HEK293 (cell line): ENCODE measurements at regions not wholly inside any gene's neighbourhood (a gene's known extent, or its start where the extent isn't known, plus 50 kb on each side); places are given as distances from the start of the nearest gene placed in this dataset.
A peak's percentile ranks its signal among the peaks of the same experiment; 100 is the strongest.

Experiments
- IKZF3 ChIP-seq: fragments of 450-650 bp; IDR thresholded peaks from 2 replicates; pipeline ENCODE4 v1.5.0; 2018; ENCODE audit warnings: missing biosample characterization, mild to moderate bottlenecking, missing genetic modification characterization, moderate library complexity
- KLF1 ChIP-seq: fragments of 450-650 bp; formaldehyde crosslinking; IDR thresholded peaks from 2 replicates; pipeline ENCODE4 v1.5.1; 2016; ENCODE audit warnings: missing biosample characterization, missing genetic modification characterization
- KLF7 ChIP-seq: fragments of 450-650 bp; formaldehyde crosslinking; IDR thresholded peaks from 2 replicates; pipeline ENCODE4 v1.5.1; 2016; ENCODE audit warnings: missing biosample characterization, missing genetic modification characterization, borderline replicate concordance
- MEIS1 ChIP-seq: sonication (generic); formaldehyde crosslinking; IDR thresholded peaks from 2 replicates; pipeline ENCODE4 v1.8.1; 2022; ENCODE audit warnings: missing genetic modification reagents, mild to moderate bottlenecking, borderline replicate concordance
- MYNN ChIP-seq: fragments of 450-650 bp; formaldehyde crosslinking; IDR thresholded peaks from 2 replicates; pipeline ENCODE4 v1.5.1; 2016; ENCODE audit warnings: missing biosample characterization, missing genetic modification characterization, borderline replicate concordance
- ZFP3 ChIP-seq: fragments of 450-650 bp; formaldehyde crosslinking; IDR thresholded peaks from 2 replicates; pipeline ENCODE4 v1.5.1; 2016; ENCODE audit warnings: low read depth, missing biosample characterization, missing genetic modification characterization
- ZNF10 ChIP-seq: fragments of 450-650 bp; formaldehyde crosslinking; IDR thresholded peaks from 2 replicates; pipeline ENCODE4 v1.5.1; 2017; ENCODE audit warnings: missing biosample characterization, missing genetic modification characterization
- ZNF138 ChIP-seq: fragments of 450-650 bp; formaldehyde crosslinking; IDR thresholded peaks from 2 replicates; pipeline ENCODE4 v1.5.1; 2016; ENCODE audit warnings: missing biosample characterization, missing genetic modification characterization, borderline replicate concordance
- ZNF169 ChIP-seq: fragments of 450-650 bp; formaldehyde crosslinking; IDR thresholded peaks from 2 replicates; pipeline ENCODE4 v1.5.1; 2016; ENCODE audit warnings: missing biosample characterization, missing genetic modification characterization
- ZNF23 ChIP-seq: fragments of 450-650 bp; formaldehyde crosslinking; IDR thresholded peaks from 2 replicates; pipeline ENCODE4 v1.5.1; 2016; ENCODE audit warnings: missing biosample characterization, missing genetic modification characterization, borderline replicate concordance
- ZNF302 ChIP-seq: fragments of 450-650 bp; formaldehyde crosslinking; IDR thresholded peaks from 2 replicates; pipeline ENCODE4 v1.5.1; 2016; ENCODE audit warnings: missing biosample characterization, missing genetic modification characterization, low read depth
- ZNF335 ChIP-seq: fragments of 450-650 bp; formaldehyde crosslinking; conservative IDR thresholded peaks from 2 replicates; pipeline ENCODE4 v1.5.1; 2016; ENCODE audit warnings: missing biosample characterization, missing genetic modification characterization
- ZNF423 ChIP-seq: fragments of 450-650 bp; formaldehyde crosslinking; IDR thresholded peaks from 2 replicates; pipeline ENCODE4 v1.5.1; 2016; ENCODE audit warnings: missing biosample characterization, missing genetic modification characterization
- ZNF433 ChIP-seq: fragments of 450-650 bp; formaldehyde crosslinking; IDR thresholded peaks from 2 replicates; pipeline ENCODE4 v1.5.1; 2016; ENCODE audit warnings: missing biosample characterization, missing genetic modification characterization, low read depth
- ZNF514 ChIP-seq: fragments of 450-650 bp; formaldehyde crosslinking; IDR thresholded peaks from 2 replicates; pipeline ENCODE4 v1.5.1; 2016; ENCODE audit warnings: missing biosample characterization, missing genetic modification characterization
- ZNF560 ChIP-seq: fragments of 450-650 bp; formaldehyde crosslinking; IDR thresholded peaks from 2 replicates; pipeline ENCODE4 v1.5.1; 2017; ENCODE audit warnings: missing biosample characterization, missing genetic modification characterization, borderline replicate concordance
- ZNF610 ChIP-seq: fragments of 450-650 bp; formaldehyde crosslinking; IDR thresholded peaks from 2 replicates; pipeline ENCODE4 v1.5.1; 2016; ENCODE audit warnings: missing biosample characterization, missing genetic modification characterization, borderline replicate concordance
- ZNF626 ChIP-seq: fragments of 450-650 bp; sonication (Bioruptor Pico); formaldehyde crosslinking; IDR thresholded peaks from 2 replicates; pipeline ENCODE4 v1.5.1; 2018; ENCODE audit warnings: missing biosample characterization, missing genetic modification characterization, inconsistent platforms
- ZNF660 ChIP-seq: fragments of 450-650 bp; IDR thresholded peaks from 2 replicates; pipeline ENCODE4 v1.5.1; 2018; ENCODE audit warnings: missing biosample characterization, mild to moderate bottlenecking, missing genetic modification characterization
- ZNF701 ChIP-seq: fragments of 450-650 bp; formaldehyde crosslinking; IDR thresholded peaks from 2 replicates; pipeline ENCODE4 v1.5.1; 2016; ENCODE audit warnings: missing biosample characterization, missing genetic modification characterization
- ZSCAN16 ChIP-seq: fragments of 450-650 bp; formaldehyde crosslinking; IDR thresholded peaks from 2 replicates; pipeline ENCODE4 v1.5.1; 2016; ENCODE audit warnings: missing biosample characterization, missing genetic modification characterization
- TF ChIP-seq, protein P1 (sequence below): fragments of 450-650 bp; formaldehyde crosslinking; conservative IDR thresholded peaks from 2 replicates; pipeline ENCODE4 v1.5.1; 2016; ENCODE audit warnings: low read depth, missing biosample characterization, missing genetic modification characterization
- TF ChIP-seq, protein P2 (sequence below): IDR thresholded peaks from 2 replicates; pipeline ENCODE4 v1.6.1; 2011; ENCODE audit warnings: mild to moderate bottlenecking, low read depth, low read length, borderline replicate concordance
- TF ChIP-seq, protein P3 (sequence below): fragments of 450-650 bp; formaldehyde crosslinking; IDR thresholded peaks from 2 replicates; pipeline ENCODE4 v1.5.1; 2016; ENCODE audit warnings: missing biosample characterization, missing genetic modification characterization
- TF ChIP-seq, protein P4 (sequence below): fragments of 450-650 bp; formaldehyde crosslinking; IDR thresholded peaks from 2 replicates; pipeline ENCODE4 v1.5.0; 2017; ENCODE audit warnings: missing biosample characterization, missing genetic modification characterization, borderline replicate concordance
- TF ChIP-seq, protein P5 (sequence below): fragments of 450-650 bp; formaldehyde crosslinking; IDR thresholded peaks from 2 replicates; pipeline ENCODE4 v1.5.1; 2016; ENCODE audit warnings: missing biosample characterization, missing genetic modification characterization
- TF ChIP-seq, protein P6 (sequence below): fragments of 450-650 bp; formaldehyde crosslinking; IDR thresholded peaks from 2 replicates; pipeline ENCODE4 v1.5.1; 2016; ENCODE audit warnings: missing biosample characterization, missing genetic modification characterization

DNA sequence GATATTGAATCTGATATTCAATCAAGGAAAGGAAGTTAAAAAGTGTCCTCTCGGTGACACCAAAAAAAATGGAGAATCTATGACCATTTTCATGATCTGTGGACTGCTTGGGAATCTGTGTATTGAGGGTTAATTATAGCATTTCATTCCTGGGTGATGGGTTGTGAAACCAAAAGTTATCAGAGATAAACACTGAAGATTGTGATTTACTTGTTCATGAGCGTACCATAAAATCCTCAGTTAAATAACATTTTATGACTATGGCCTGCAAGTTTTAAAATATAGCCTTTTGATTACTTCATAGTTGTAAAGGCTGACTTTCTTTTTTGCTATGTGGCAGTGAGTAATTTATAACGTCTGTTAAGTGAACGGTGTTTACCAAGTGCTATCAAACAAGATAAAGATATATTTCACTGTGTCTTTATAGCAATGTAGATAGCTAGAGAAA lies 267.9 kb upstream of the SEMA6A start (continued):
- TF ChIP-seq, protein P1, sequence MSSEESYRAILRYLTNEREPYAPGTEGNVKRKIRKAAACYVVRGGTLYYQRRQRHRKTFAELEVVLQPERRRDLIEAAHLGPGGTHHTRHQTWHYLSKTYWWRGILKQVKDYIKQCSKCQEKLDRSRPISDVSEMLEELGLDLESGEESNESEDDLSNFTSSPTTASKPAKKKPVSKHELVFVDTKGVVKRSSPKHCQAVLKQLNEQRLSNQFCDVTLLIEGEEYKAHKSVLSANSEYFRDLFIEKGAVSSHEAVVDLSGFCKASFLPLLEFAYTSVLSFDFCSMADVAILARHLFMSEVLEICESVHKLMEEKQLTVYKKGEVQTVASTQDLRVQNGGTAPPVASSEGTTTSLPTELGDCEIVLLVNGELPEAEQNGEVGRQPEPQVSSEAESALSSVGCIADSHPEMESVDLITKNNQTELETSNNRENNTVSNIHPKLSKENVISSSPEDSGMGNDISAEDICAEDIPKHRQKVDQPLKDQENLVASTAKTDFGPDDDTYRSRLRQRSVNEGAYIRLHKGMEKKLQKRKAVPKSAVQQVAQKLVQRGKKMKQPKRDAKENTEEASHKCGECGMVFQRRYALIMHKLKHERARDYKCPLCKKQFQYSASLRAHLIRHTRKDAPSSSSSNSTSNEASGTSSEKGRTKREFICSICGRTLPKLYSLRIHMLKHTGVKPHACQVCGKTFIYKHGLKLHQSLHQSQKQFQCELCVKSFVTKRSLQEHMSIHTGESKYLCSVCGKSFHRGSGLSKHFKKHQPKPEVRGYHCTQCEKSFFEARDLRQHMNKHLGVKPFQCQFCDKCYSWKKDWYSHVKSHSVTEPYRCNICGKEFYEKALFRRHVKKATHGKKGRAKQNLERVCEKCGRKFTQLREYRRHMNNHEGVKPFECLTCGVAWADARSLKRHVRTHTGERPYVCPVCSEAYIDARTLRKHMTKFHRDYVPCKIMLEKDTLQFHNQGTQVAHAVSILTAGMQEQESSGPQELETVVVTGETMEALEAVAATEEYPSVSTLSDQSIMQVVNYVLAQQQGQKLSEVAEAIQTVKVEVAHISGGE (tag by site-specific recombination): no peak
- TF ChIP-seq ZNF138 (tag by site-specific recombination) (no peak), ZNF23 (tag by site-specific recombination) (no peak), ZFP3 (tag by site-specific recombination) (no peak), ZNF701 (no peak), ZNF560 (tag by site-specific recombination) (no peak), ZNF302 (tag by site-specific recombination) (no peak), ZNF335 (peak; percentile 43; the same call in 1 of the 2 replicates), IKZF3 (tag by site-specific recombination) (peak; percentile 47; the same call in 1 of the 2 replicates), ZSCAN16 (tag by site-specific recombination) (no peak), ZNF514 (tag by site-specific recombination) (no peak), MYNN (tag by site-specific recombination) (no peak), ZNF423 (tag by site-specific recombination) (peak; percentile 13; the same call in 1 of the 2 replicates), KLF7 (tag by site-specific recombination) (no peak), ZNF610 (peak; percentile 23; the same call in 1 of the 2 replicates), ZNF10 (tag by site-specific recombination) (no peak), ZNF433 (tag by site-specific recombination) (no peak), MEIS1 (CRISPR knock-in tag) (no peak), ZNF626 (tag by site-specific recombination) (no peak), KLF1 (tag by site-specific recombination) (no peak), ZNF169 (no peak), ZNF660 (no peak)
- TF ChIP-seq, protein P2, sequence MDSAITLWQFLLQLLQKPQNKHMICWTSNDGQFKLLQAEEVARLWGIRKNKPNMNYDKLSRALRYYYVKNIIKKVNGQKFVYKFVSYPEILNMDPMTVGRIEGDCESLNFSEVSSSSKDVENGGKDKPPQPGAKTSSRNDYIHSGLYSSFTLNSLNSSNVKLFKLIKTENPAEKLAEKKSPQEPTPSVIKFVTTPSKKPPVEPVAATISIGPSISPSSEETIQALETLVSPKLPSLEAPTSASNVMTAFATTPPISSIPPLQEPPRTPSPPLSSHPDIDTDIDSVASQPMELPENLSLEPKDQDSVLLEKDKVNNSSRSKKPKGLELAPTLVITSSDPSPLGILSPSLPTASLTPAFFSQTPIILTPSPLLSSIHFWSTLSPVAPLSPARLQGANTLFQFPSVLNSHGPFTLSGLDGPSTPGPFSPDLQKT: no peak
- TF ChIP-seq, protein P3, sequence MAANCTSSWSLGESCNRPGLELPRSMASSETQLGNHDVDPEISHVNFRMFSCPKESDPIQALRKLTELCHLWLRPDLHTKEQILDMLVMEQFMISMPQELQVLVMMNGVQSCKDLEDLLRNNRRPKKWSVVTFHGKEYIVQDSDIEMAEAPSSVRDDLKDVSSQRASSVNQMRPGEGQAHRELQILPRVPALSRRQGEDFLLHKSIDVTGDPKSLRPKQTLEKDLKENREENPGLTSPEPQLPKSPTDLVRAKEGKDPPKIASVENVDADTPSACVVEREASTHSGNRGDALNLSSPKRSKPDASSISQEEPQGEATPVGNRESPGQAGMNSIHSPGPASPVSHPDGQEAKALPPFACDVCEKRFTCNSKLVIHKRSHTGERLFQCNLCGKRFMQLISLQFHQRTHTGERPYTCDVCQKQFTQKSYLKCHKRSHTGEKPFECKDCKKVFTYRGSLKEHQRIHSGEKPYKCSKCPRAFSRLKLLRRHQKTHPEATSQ (tag by site-specific recombination): no peak
- TF ChIP-seq, protein P4, sequence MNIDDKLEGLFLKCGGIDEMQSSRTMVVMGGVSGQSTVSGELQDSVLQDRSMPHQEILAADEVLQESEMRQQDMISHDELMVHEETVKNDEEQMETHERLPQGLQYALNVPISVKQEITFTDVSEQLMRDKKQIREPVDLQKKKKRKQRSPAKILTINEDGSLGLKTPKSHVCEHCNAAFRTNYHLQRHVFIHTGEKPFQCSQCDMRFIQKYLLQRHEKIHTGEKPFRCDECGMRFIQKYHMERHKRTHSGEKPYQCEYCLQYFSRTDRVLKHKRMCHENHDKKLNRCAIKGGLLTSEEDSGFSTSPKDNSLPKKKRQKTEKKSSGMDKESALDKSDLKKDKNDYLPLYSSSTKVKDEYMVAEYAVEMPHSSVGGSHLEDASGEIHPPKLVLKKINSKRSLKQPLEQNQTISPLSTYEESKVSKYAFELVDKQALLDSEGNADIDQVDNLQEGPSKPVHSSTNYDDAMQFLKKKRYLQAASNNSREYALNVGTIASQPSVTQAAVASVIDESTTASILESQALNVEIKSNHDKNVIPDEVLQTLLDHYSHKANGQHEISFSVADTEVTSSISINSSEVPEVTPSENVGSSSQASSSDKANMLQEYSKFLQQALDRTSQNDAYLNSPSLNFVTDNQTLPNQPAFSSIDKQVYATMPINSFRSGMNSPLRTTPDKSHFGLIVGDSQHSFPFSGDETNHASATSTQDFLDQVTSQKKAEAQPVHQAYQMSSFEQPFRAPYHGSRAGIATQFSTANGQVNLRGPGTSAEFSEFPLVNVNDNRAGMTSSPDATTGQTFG (tag by site-specific recombination): no peak
- TF ChIP-seq, protein P5, sequence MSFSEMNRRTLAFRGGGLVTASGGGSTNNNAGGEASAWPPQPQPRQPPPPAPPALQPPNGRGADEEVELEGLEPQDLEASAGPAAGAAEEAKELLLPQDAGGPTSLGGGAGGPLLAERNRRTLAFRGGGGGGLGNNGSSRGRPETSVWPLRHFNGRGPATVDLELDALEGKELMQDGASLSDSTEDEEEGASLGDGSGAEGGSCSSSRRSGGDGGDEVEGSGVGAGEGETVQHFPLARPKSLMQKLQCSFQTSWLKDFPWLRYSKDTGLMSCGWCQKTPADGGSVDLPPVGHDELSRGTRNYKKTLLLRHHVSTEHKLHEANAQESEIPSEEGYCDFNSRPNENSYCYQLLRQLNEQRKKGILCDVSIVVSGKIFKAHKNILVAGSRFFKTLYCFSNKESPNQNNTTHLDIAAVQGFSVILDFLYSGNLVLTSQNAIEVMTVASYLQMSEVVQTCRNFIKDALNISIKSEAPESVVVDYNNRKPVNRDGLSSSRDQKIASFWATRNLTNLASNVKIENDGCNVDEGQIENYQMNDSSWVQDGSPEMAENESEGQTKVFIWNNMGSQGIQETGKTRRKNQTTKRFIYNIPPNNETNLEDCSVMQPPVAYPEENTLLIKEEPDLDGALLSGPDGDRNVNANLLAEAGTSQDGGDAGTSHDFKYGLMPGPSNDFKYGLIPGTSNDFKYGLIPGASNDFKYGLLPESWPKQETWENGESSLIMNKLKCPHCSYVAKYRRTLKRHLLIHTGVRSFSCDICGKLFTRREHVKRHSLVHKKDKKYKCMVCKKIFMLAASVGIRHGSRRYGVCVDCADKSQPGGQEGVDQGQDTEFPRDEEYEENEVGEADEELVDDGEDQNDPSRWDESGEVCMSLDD (tag by site-specific recombination): no peak
- TF ChIP-seq, protein P6, sequence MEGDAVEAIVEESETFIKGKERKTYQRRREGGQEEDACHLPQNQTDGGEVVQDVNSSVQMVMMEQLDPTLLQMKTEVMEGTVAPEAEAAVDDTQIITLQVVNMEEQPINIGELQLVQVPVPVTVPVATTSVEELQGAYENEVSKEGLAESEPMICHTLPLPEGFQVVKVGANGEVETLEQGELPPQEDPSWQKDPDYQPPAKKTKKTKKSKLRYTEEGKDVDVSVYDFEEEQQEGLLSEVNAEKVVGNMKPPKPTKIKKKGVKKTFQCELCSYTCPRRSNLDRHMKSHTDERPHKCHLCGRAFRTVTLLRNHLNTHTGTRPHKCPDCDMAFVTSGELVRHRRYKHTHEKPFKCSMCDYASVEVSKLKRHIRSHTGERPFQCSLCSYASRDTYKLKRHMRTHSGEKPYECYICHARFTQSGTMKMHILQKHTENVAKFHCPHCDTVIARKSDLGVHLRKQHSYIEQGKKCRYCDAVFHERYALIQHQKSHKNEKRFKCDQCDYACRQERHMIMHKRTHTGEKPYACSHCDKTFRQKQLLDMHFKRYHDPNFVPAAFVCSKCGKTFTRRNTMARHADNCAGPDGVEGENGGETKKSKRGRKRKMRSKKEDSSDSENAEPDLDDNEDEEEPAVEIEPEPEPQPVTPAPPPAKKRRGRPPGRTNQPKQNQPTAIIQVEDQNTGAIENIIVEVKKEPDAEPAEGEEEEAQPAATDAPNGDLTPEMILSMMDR (tag by site-specific recombination): no peak
